ENCODE measurements at regions not wholly inside any gene's neighbourhood (a gene's known extent, or its start where the extent isn't known, plus 50 kb on each side); places are given as distances from the start of the nearest gene placed in this dataset.

GRCh38 chr10:121101561-121101960 is 250.4 kb downstream of the WDR11 start:
- no peak for DNase-seq

- DNase-seq: no peak
Observed at GRCh38 chr10:121102706-121103105, 251.5 kb downstream of the WDR11 start.

- no peak for DNase-seq
Observed at GRCh38 chr10:121104476-121105111, 253.4 kb downstream of the WDR11 start.

- DNase-seq: no peak
Observed at GRCh38 chr10:121106611-121107010, 255.4 kb downstream of the WDR11 start.

- no peak for DNase-seq
Observed at GRCh38 chr10:121108051-121108450, 256.9 kb downstream of the WDR11 start.

- DNase-seq: no peak
Observed at GRCh38 chr10:121110369-121110768, 259.2 kb downstream of the WDR11 start.

GRCh38 chr10:121112136-121112535 is 261.0 kb downstream of the WDR11 start:
- DNase-seq: no peak

GRCh38 chr10:121112579-121113384 is 261.6 kb downstream of the WDR11 start:
- no peak for DNase-seq

GRCh38 chr10:121113385-121113696 is 262.2 kb downstream of the WDR11 start:
- DNase-seq: peak; percentile 84

- no peak for DNase-seq
Observed at GRCh38 chr10:121113911-121114310, 262.7 kb downstream of the WDR11 start.

GRCh38 chr10:121115154-121115553 is 264.0 kb downstream of the WDR11 start:
- no peak for DNase-seq

- DNase-seq: no peak
Observed at GRCh38 chr10:121121462-121121861, 270.3 kb downstream of the WDR11 start.

- peak; percentile 76 for DNase-seq
Observed at GRCh38 chr10:121127151-121127906, 276.2 kb downstream of the WDR11 start.

GRCh38 chr10:121128164-121128563 is 277.0 kb downstream of the WDR11 start:
- no peak for DNase-seq

GRCh38 chr10:121129266-121129665 is 278.1 kb downstream of the WDR11 start:
- no peak for DNase-seq

GRCh38 chr10:121130382-121130781 is 279.2 kb downstream of the WDR11 start:
- peak; percentile 58 for DNase-seq

GRCh38 chr10:121131014-121131413 is 279.9 kb downstream of the WDR11 start:
- no peak for DNase-seq

GRCh38 chr10:121131426-121132265 is 280.5 kb downstream of the WDR11 start:
- DNase-seq: no peak

GRCh38 chr10:121132273-121132672 is 281.1 kb downstream of the WDR11 start:
- no peak for DNase-seq

- DNase-seq: no peak
Observed at GRCh38 chr10:121133901-121134300, 282.7 kb downstream of the WDR11 start.

GRCh38 chr10:121134711-121135110 is 283.5 kb downstream of the WDR11 start:
- DNase-seq: no peak

- no peak for DNase-seq
Observed at GRCh38 chr10:121135512-121135911, 284.4 kb downstream of the WDR11 start.

GRCh38 chr10:121137533-121137932 is 286.4 kb downstream of the WDR11 start:
- no peak for DNase-seq

All from islet precursor cell (in vitro differentiated cells).